ENCODE measurements at regions not wholly inside any gene's neighbourhood (a gene's known extent, or its start where the extent isn't known, plus 50 kb on each side); places are given as distances from the start of the nearest gene placed in this dataset.

DNA sequence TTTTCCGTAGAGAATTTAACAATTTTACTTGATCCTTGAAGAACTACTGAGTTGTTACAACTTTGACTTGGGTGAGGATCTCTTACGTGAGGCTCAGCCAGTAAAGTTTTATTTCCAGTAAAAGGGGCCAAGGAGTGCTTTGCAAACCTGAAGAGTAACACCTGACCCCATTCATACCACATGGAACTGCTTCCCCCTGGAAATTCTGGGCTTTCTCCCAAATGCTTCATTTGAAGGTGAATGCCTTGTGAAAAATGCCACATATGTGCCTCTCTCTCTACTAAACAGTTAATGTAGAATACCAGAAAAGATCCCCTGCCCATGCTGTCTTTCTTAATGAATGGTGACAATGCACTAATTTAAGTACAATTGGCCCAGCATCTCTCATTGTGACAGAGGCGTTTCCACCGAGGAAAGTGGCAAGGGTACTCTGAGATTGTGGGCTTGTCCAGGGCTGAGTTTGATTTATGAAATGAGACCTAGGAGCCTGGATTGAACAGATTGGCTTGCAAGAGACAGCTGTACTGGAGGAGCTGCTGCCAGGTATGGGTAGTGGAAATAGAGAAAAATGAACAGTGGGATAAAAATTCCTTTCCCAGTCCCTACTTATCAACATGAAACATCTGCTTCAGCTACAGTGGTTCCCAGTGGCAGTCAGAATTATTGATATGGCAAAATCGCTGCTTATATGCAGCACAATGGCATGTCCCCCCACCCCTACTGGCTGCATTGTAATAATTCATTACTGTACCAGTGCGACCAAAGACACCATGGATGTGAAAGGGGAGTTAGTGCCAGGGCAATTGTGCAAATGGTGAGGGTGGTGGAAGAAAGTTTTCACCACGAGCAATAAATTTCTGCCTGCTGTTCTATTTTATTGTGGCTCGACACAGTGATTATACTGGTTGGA, 843.7 kb upstream of the WWC1 start:
- Histone ChIP-seq H3K36me3 (ENCODE audit: control insufficient read depth, insufficient read depth, low read length) (no peaks in the 10 kb centered on the region), H3K27ac (ENCODE audit: low read length) (no peak overlapping the region), H3K4me1 (ENCODE audit: control insufficient read depth, insufficient read depth, low read length) (no peaks in the 10 kb centered on the region), H3K27me3 (ENCODE audit: control insufficient read depth, insufficient read depth, low read length) (no peaks in the 10 kb centered on the region), H3K4me3 (ENCODE audit: low read length) (no peak overlapping the region), H3K9me3 (ENCODE audit: control insufficient read depth, low read depth, low read length) (no peaks in the 10 kb centered on the region)
- 70% methylated on average over 2 of the region's 8 CpGs for WGBS (ENCODE audit: insufficient coverage, low lambda C conversion rate)
- DNase-seq: no peak

DNA sequence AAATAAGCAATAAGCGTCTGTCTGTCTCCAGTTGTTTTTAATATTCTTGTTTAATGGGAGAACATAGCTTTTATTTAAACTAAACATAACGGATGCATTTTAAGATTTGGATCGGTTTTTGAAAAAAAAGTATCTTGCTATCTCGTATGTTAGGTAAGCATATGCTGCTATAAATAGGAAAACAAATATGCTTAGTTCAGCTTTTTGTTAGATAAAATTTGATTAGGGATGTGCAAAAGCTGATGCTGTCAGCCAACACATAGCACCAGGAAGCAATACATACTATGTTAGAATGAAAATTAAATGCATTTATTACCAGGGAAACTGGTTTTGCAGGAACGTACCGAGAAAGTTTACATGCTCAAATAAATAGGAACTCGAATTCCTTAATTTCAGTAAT, 843.1 kb upstream of the WWC1 start:
- no peaks in the 10 kb centered on the region for H3K36me3 ChIP-seq (ENCODE audit: control insufficient read depth, insufficient read depth, low read length)
- no peaks in the 10 kb centered on the region for H3K4me1 ChIP-seq (ENCODE audit: control insufficient read depth, insufficient read depth, low read length)
- no peak overlapping the region for H3K27ac ChIP-seq (ENCODE audit: low read length)
- no peaks in the 10 kb centered on the region for H3K27me3 ChIP-seq (ENCODE audit: control insufficient read depth, insufficient read depth, low read length)
- DNase-seq: no peak
- no peak overlapping the region for H3K4me3 ChIP-seq (ENCODE audit: low read length)
- H3K9me3 ChIP-seq (ENCODE audit: control insufficient read depth, low read depth, low read length): no peaks in the 10 kb centered on the region
- WGBS (ENCODE audit: insufficient coverage, low lambda C conversion rate): 67% methylated on average over 1 of the region's 7 CpGs

DNA sequence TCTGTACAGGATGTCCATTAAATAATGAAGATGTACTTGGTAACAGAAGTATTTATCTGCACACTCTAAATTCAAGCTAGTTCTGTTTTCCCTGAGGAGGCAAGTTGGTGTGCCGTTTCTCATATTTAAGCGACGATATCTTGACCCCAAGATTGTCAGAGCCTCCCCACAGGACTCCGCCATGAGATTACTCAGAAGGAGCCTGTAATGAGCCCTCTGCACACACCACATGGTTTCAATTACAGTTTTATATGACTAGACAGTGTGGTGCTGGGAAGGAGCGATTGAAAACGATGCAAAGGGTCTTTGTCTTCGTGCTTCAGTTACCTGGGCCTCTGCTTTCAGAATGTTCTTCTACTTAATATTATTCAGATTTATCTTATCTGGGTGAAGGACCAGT, 840.4 kb upstream of the WWC1 start:
- no peaks in the 10 kb centered on the region for H3K9me3 ChIP-seq (ENCODE audit: control insufficient read depth, low read depth, low read length)
- H3K4me1 ChIP-seq (ENCODE audit: control insufficient read depth, insufficient read depth, low read length): no peaks in the 10 kb centered on the region
- H3K36me3 ChIP-seq (ENCODE audit: control insufficient read depth, insufficient read depth, low read length): no peaks in the 10 kb centered on the region
- DNase-seq: no peak
- no peak overlapping the region for H3K27ac ChIP-seq (ENCODE audit: low read length)
- no CpG with 5 or more reads among the region's 7 CpGs for WGBS (ENCODE audit: insufficient coverage, low lambda C conversion rate)
- no peak overlapping the region for H3K4me3 ChIP-seq (ENCODE audit: low read length)
- no peaks in the 10 kb centered on the region for H3K27me3 ChIP-seq (ENCODE audit: control insufficient read depth, insufficient read depth, low read length)

DNA sequence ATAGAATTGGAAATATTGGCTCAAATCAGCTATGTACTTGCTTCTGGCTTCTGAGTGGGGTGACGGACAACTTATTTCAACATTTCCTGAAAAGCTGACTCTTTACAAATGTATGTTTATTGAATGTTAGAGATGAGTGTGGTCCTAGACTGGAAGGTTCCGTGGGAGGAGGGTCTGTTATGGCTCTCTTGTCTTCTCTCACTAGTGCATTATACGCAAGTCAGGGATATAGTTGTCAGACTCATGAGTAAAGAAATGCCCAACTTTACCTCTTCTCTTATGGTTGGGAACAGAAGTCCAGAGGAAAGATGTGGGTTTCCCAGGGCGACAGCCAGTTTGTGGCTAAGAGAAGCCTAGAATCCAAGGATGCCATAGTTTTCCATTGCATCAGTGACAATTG, 839.3 kb upstream of the WWC1 start:
- Histone ChIP-seq H3K4me3 (ENCODE audit: low read length) (no peak overlapping the region), H3K36me3 (ENCODE audit: control insufficient read depth, insufficient read depth, low read length) (no peaks in the 10 kb centered on the region), H3K27me3 (ENCODE audit: control insufficient read depth, insufficient read depth, low read length) (no peaks in the 10 kb centered on the region), H3K27ac (ENCODE audit: low read length) (no peak overlapping the region), H3K4me1 (ENCODE audit: control insufficient read depth, insufficient read depth, low read length) (no peaks in the 10 kb centered on the region), H3K9me3 (ENCODE audit: control insufficient read depth, low read depth, low read length) (no peaks in the 10 kb centered on the region)
- no peak for DNase-seq
- WGBS (ENCODE audit: insufficient coverage, low lambda C conversion rate): no CpG with 5 or more reads among the region's 4 CpGs

DNA sequence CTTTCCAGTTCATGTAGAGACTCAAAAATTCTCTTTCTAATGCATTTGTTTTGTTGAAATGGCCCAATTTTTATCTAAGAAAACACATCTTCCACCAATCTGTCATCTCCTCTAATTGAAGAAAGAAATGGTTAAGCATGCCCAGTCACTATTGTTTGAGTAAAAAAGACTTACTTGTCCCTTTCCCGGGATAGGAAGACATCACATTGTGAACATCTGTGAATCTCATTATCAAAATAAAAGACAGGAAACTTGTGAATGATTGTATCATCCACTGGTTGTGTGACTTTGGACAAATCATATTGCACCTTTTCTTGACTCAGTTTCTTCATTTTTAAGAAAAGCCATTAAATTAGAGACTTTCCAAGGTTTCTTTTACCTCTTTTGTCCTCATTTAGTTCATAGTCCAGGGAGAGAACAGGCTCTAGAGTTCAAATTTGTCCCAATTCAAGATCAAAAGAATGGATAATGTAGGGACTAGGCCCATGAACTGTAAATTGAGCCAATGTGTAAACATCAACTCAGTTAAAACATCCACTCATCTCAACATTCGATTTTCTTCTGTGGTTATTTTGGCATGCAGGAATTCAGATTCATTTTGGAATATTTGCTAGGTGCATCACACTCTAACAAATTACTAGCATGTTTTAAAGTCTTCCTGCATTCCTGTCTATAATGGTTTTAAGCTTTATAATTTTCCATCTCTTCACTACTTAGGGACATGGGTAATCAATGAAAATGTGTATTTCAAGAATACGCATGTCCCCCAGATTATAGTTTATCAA, 838.0 kb upstream of the WWC1 start:
- no peaks in the 10 kb centered on the region for H3K9me3 ChIP-seq (ENCODE audit: control insufficient read depth, low read depth, low read length)
- DNase-seq: no peak
- no peak overlapping the region for H3K4me3 ChIP-seq (ENCODE audit: low read length)
- no peaks in the 10 kb centered on the region for H3K4me1 ChIP-seq (ENCODE audit: control insufficient read depth, insufficient read depth, low read length)
- H3K36me3 ChIP-seq (ENCODE audit: control insufficient read depth, insufficient read depth, low read length): no peaks in the 10 kb centered on the region
- 88% methylated on average over 1 of the region's 3 CpGs for WGBS (ENCODE audit: insufficient coverage, low lambda C conversion rate)
- no peak overlapping the region for H3K27ac ChIP-seq (ENCODE audit: low read length)
- no peaks in the 10 kb centered on the region for H3K27me3 ChIP-seq (ENCODE audit: control insufficient read depth, insufficient read depth, low read length)

DNA sequence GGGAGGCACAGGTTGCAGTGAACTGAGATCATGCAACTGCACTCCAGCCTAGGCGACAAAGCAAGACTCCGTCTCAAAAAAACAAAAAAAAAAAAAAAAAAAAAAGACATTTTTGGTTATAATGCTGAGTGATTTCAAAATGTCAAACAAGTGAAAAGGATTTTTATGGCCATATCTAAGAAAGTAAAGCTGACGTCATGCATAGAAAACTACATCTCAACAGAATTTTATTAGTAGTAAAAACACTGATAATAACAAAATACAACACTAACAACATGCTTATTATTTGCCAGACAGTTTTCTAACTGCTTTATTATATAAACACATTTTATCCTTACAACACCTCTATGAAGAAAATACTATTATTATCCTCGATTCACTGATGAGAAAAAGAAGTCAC, 833.0 kb upstream of the WWC1 start:
- no peak for DNase-seq

DNA sequence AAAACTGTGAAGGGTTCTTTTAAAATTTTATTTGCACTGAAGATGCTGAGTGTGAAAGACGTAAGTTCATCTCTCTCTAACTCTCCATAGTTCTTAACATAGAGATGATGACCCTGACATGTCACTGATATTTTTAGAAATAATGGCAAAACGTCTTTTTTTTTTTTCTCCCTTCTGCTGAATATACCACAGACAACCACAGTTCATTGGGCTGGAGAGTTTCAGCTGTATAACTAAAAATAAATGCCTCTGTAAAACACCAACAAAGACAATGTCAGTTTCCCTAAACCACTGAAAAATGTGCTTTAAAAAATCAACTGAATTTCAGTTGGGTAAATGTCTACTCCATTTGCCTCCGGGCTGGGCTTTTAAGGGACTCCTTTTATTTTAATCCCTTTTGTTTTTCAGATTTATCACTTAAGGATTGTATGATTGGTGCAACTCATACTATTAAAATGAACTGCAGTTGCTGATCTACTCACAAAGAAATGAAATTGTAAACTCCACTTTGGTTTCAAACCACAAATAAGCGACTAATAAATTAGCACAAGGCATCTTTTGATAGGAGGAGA, 830.9 kb upstream of the WWC1 start:
- Histone ChIP-seq H3K4me1 (ENCODE audit: control insufficient read depth, insufficient read depth, low read length) (no peaks in the 10 kb centered on the region), H3K36me3 (ENCODE audit: control insufficient read depth, insufficient read depth, low read length) (no peaks in the 10 kb centered on the region), H3K27me3 (ENCODE audit: control insufficient read depth, insufficient read depth, low read length) (no peaks in the 10 kb centered on the region), H3K27ac (ENCODE audit: low read length) (no peak overlapping the region), H3K4me3 (ENCODE audit: low read length) (no peak overlapping the region), H3K9me3 (ENCODE audit: control insufficient read depth, low read depth, low read length) (no peaks in the 10 kb centered on the region)
- no peak for DNase-seq
- WGBS (ENCODE audit: insufficient coverage, low lambda C conversion rate): 59% methylated on average over 3 of the region's 4 CpGs

More for the DNA sequence above, 833.0 kb upstream of the WWC1 start:
- no peak overlapping the region for H3K27ac ChIP-seq (ENCODE audit: low read length)
- no peaks in the 10 kb centered on the region for H3K36me3 ChIP-seq (ENCODE audit: control insufficient read depth, insufficient read depth, low read length)
- H3K4me3 ChIP-seq (ENCODE audit: low read length): no peak overlapping the region
- no peaks in the 10 kb centered on the region for H3K9me3 ChIP-seq (ENCODE audit: control insufficient read depth, low read depth, low read length)
- no peaks in the 10 kb centered on the region for H3K27me3 ChIP-seq (ENCODE audit: control insufficient read depth, insufficient read depth, low read length)
- no CpG with 5 or more reads among the region's 4 CpGs for WGBS (ENCODE audit: insufficient coverage, low lambda C conversion rate)
- H3K4me1 ChIP-seq (ENCODE audit: control insufficient read depth, insufficient read depth, low read length): no peaks in the 10 kb centered on the region

DNA sequence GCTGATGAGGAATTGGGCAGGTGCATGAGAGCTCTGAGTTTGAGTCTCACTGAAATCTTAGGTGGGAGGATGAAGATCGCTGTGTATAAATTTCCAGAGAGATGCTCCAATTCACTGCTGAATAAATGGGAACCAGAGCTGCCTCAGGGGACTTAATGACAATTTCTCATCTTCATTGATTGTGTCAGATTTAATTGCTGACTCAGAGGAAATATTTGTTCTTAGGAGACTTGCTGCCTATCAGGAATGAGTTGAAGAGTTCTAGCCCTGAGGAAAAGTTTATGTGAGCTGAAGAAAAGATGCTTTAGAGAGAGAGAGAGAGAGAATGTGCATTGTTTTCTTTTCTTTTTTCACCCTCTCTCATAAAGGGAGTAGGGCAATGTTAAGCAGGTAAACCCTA, 827.5 kb upstream of the WWC1 start:
- no CpG with 5 or more reads among the region's 1 CpG for WGBS (ENCODE audit: insufficient coverage, low lambda C conversion rate)

DNA sequence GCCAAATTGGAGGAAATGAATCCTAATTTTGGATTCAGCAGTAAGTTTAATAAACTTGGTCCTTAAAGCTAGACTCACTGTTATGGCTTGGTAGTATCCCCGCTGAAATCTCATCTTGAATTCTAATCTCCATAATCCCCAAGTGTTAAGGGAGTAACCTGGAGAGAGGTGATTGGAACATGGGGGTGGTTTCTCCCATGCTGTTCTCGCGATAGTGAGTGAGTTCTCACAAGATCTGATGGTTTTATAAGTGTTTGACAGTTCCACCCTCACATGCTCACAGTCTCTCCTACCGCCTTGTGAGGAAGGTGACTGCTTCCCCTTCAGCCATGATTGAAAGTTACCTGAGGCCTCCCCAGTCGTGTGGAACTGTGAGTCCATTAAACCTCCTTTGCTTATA, 824.5 kb upstream of the WWC1 start:
- no CpG with 5 or more reads among the region's 5 CpGs for WGBS (ENCODE audit: insufficient coverage, low lambda C conversion rate)
- Histone ChIP-seq H3K4me3 (ENCODE audit: low read length) (no peak overlapping the region), H3K9me3 (ENCODE audit: control insufficient read depth, low read depth, low read length) (no peaks in the 10 kb centered on the region), H3K27ac (ENCODE audit: low read length) (no peak overlapping the region), H3K27me3 (ENCODE audit: control insufficient read depth, insufficient read depth, low read length) (no peaks in the 10 kb centered on the region), H3K4me1 (ENCODE audit: control insufficient read depth, insufficient read depth, low read length) (no peaks in the 10 kb centered on the region), H3K36me3 (ENCODE audit: control insufficient read depth, insufficient read depth, low read length) (no peaks in the 10 kb centered on the region)
- DNase-seq: no peak

More for the DNA sequence above, 827.5 kb upstream of the WWC1 start:
- Histone ChIP-seq H3K9me3 (ENCODE audit: control insufficient read depth, low read depth, low read length) (no peaks in the 10 kb centered on the region), H3K27me3 (ENCODE audit: control insufficient read depth, insufficient read depth, low read length) (no peaks in the 10 kb centered on the region), H3K4me1 (ENCODE audit: control insufficient read depth, insufficient read depth, low read length) (no peaks in the 10 kb centered on the region), H3K4me3 (ENCODE audit: low read length) (no peak overlapping the region), H3K27ac (ENCODE audit: low read length) (no peak overlapping the region), H3K36me3 (ENCODE audit: control insufficient read depth, insufficient read depth, low read length) (no peaks in the 10 kb centered on the region)
- no peak for DNase-seq

DNA sequence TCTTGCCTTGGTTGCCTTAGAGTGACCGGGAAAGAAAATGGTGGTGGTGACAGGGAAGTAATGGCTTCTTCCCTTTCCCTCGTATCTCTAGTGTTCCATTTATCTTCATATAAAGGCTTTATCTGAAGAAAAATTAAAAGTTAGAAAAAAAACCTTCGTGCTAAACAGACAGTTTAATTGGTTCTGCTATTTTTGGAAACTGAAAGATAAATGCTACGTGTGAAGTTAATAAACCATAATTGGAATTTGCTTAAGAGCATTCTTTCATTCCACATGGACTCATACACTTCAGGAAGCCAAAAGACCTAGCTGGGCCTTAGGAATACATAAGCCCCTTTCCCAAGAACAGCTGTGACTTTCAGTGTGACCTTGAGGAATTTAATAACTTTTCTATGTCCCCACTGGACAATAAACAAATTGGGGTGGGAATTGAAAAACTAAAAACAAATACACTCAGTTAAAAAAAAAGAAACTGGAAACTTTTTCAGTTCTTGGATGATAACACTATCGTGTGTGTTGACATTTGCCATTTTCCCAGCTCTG, 818.8 kb upstream of the WWC1 start:
- Histone ChIP-seq H3K4me3 (ENCODE audit: low read length) (no peak overlapping the region), H3K27me3 (ENCODE audit: control insufficient read depth, insufficient read depth, low read length) (no peaks in the 10 kb centered on the region), H3K4me1 (ENCODE audit: control insufficient read depth, insufficient read depth, low read length) (no peaks in the 10 kb centered on the region), H3K36me3 (ENCODE audit: control insufficient read depth, insufficient read depth, low read length) (no peaks in the 10 kb centered on the region), H3K27ac (ENCODE audit: low read length) (no peak overlapping the region), H3K9me3 (ENCODE audit: control insufficient read depth, low read depth, low read length) (no peaks in the 10 kb centered on the region)
- 71% methylated on average over 2 of the region's 5 CpGs for WGBS (ENCODE audit: insufficient coverage, low lambda C conversion rate)
- no peak for DNase-seq
